Astrocyte (in vitro differentiated cells and primary cell): ENCODE measurements at regions not wholly inside any gene's neighbourhood (a gene's known extent, or its start where the extent isn't known, plus 50 kb on each side); places are given as distances from the start of the nearest gene placed in this dataset.

ENCODE experiments used
- CTCF ChIP-seq: IDR thresholded peaks from 2 replicates; pipeline ENCODE4 v1.5.1; 2011; ENCODE audit warnings: low read depth, mild to moderate bottlenecking, inconsistent platforms, low read length, moderate library complexity; ENCODE audit not compliant: insufficient read depth
- EZH2 ChIP-seq: IDR thresholded peaks from 2 replicates; pipeline ENCODE4 v1.6.1; 2012; ENCODE audit warnings: mild to moderate bottlenecking, low read length, inconsistent platforms; ENCODE audit not compliant: insufficient read depth

DNA sequence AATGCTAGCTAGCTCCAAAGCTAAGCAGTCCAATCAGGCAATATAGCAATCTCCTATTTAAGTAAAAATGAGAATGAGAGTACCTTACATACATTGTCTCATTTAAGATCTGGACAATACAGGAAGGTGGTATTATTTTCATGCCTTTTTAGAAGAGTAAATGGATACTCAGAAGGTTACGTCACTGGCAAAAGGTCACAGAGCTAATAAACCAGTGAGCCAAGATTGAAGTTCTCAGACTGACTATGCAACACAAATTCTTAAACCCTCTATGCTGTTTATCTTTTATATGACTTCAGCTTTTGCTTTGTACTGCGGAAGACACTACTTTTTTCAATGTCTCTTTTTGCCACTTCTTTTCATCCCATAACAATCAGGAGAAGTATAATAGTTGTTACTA is 135.2 kb upstream of the PRL start:
- TF ChIP-seq CTCF = no peak
- TF ChIP-seq EZH2 = no peak
